Pancreas (tissue), 10 donors: ENCODE measurements at regions not wholly inside any gene's neighbourhood (a gene's known extent, or its start where the extent isn't known, plus 50 kb on each side); places are given as distances from the start of the nearest gene placed in this dataset.

Experiments used
- ATAC-seq, 4 donors: fragments of 200-7000 bp; cut with Tn5 transposase; one replicate each; pipeline versions ENCODE4 v1.8.0 to v1.9.1; 2020; ENCODE audit warnings: mild to moderate bottlenecking in 4 of 4, moderate library complexity in 4 of 4
- DNase-seq, 6 donors: peaks; one replicate each; pipeline ENCODE4 v3.0.0-alpha.2; 2020
- FAIRE-seq: peaks from 2 replicates; lab custom pipeline; 2012; peaks lifted over from hg19 to GRCh38; lab: Jason Lieb, UNC
- H3K27ac ChIP-seq, 4 donors: fragments of 200-600 bp; sonication (generic); 1 replicate in 3 of 4; 2 replicates in 1 of 4; pipeline versions ENCODE4 v1.5.0 to v1.8.0; 2020
- H3K27me3 ChIP-seq, 4 donors: fragments of 200-600 bp; one replicate each; pipeline ENCODE4 v1.8.0; 2021
- H3K36me3 ChIP-seq, 3 donors: fragments of 200-600 bp; sonication (generic) in 1 of 3; one replicate each; pipeline versions ENCODE4 v1.5.0 to v1.8.0; 2020 to 2021
- H3K4me1 ChIP-seq, 3 donors: fragments of 200-600 bp; one replicate each; pipeline ENCODE4 v1.8.0; 2021
- H3K4me3 ChIP-seq, 4 donors: fragments of 200-600 bp; sonication (generic) in 2 of 4; one replicate each; pipeline versions ENCODE4 v1.5.0 to v1.8.0; 2020 to 2021
- H3K9me3 ChIP-seq, 4 donors: fragments of 200-600 bp; one replicate each; pipeline ENCODE4 v1.8.0; 2021
- CTCF ChIP-seq, 4 donors: fragments of 200-600 bp; sonication (generic) in 3 of 4; IDR thresholded peaks; one replicate each; pipeline versions ENCODE4 v1.5.0 to v1.8.0; 2021; ENCODE audit warnings: antibody characterized with exemption in 4 of 4
- WGBS, 2 donors: extraction: QIAGEN DNeasy Blood & Tissue Kit; methylation state at CpG; one replicate each; pipeline ENCODE4 v1.1.7; 2013; 5-methylcytosine and 5-hydroxymethylcytosine counted together
- intact Hi-C, 3 donors: fragments of 100-400 bp; cut with DNase I; formaldehyde crosslinking; loops; one replicate each; pipeline versions ENCODE4 v1.11.1 to v1.14.2; 2022
- donor health status: healthy with polysubstance abuse.
- donor health status: DM: no; HTN: no; CAD: no; lungs with moderate emphysema.
- donor health status: DM: no; HTN: no; CAD: no.
- donor health status: control.
- donor health status: control.
- donor health status: Bipolar disorder and iron deficiency.
- donor health status: DM: yes; HTN: yes; CAD: no.
- donor health status: DM: no; HTN: no; CAD: no.
- donor health status: DM: no; HTN: no; CAD: no.
- donor health status: DM: yes; HTN: yes; CAD: no.

GRCh38 chr9:31519826-31520225 is 864.6 kb upstream of the ACO1 start:
- Histone ChIP-seq H3K27ac (no peak overlapping the region), H3K4me1 (no peaks in the 10 kb centered on the region), H3K9me3 (no peaks in the 10 kb centered on the region), H3K27me3 (no peaks in the 10 kb centered on the region), H3K4me3 (no peak overlapping the region), H3K36me3 (no peaks in the 10 kb centered on the region)
- 59 to 78% methylated on average over 2 of the region's 2 CpGs for WGBS, 2 donors
- DNase-seq: no peak
- no peak for TF ChIP-seq CTCF (IDR thresholded peaks at IDR 0.05)
- intact Hi-C loops: no loop called here
- FAIRE-seq: no peak
- no peak for ATAC-seq

GRCh38 chr9:31520301-31521085 is 864.0 kb upstream of the ACO1 start:
- no peak for TF ChIP-seq CTCF (IDR thresholded peaks at IDR 0.05)
- no peaks in the 10 kb centered on the region for H3K9me3 ChIP-seq
- WGBS, 2 donors: 46 to 61% methylated on average over 3 of the region's 3 CpGs
- ATAC-seq (no peak), FAIRE-seq (no peak), DNase-seq (no peak)
- intact Hi-C loops: no loop called here
- H3K4me3 ChIP-seq: no peak overlapping the region
- H3K36me3 ChIP-seq: no peaks in the 10 kb centered on the region
- H3K4me1 ChIP-seq: no peaks in the 10 kb centered on the region
- H3K27me3 ChIP-seq: no peaks in the 10 kb centered on the region
- no peak overlapping the region for H3K27ac ChIP-seq

- ATAC-seq (no peak), FAIRE-seq (no peak), DNase-seq (no peak)
- intact Hi-C loops: no loop called here
- H3K4me3 ChIP-seq: no peak overlapping the region
- no peaks in the 10 kb centered on the region for H3K9me3 ChIP-seq
- H3K27ac ChIP-seq: no peak overlapping the region
- no peak for TF ChIP-seq CTCF (IDR thresholded peaks at IDR 0.05)
- 84 to 87% methylated on average over 2 of the region's 2 CpGs for WGBS, 2 donors
- H3K4me1 ChIP-seq: no peaks in the 10 kb centered on the region
- H3K27me3 ChIP-seq: no peaks in the 10 kb centered on the region
- H3K36me3 ChIP-seq: no peaks in the 10 kb centered on the region
Measured at GRCh38 chr9:31535651-31536050, 848.8 kb upstream of the ACO1 start.

DNA sequence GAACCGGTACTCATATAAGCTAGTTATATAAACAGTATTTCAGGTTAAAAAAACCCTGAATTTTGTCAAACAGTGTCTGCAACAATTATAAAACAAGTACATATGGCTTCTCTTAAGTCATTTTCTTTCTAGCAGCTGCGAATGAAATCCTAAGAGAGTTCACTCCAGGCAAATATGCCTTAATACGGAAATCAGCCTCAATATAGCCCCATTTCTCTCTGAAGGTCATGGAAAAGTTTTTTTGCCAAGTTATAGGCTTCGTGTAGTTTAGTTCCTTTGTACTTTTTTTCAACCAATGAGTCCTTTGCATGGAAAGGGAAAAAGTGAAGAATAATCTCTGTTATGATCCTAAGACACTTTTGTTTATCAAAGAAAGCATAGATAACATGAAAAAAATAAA is 848.0 kb upstream of the ACO1 start:
- no peak for TF ChIP-seq CTCF (IDR thresholded peaks at IDR 0.05)
- no peaks in the 10 kb centered on the region for H3K27me3 ChIP-seq
- H3K4me1 ChIP-seq: no peaks in the 10 kb centered on the region
- FAIRE-seq (no peak), ATAC-seq (no peak), DNase-seq (no peak)
- no peak overlapping the region for H3K27ac ChIP-seq
- no peak overlapping the region for H3K4me3 ChIP-seq
- 35 to 48% methylated on average over 4 of the region's 4 CpGs for WGBS, 2 donors
- intact Hi-C loops: no loop called here
- H3K9me3 ChIP-seq: no peaks in the 10 kb centered on the region
- no peaks in the 10 kb centered on the region for H3K36me3 ChIP-seq

DNA sequence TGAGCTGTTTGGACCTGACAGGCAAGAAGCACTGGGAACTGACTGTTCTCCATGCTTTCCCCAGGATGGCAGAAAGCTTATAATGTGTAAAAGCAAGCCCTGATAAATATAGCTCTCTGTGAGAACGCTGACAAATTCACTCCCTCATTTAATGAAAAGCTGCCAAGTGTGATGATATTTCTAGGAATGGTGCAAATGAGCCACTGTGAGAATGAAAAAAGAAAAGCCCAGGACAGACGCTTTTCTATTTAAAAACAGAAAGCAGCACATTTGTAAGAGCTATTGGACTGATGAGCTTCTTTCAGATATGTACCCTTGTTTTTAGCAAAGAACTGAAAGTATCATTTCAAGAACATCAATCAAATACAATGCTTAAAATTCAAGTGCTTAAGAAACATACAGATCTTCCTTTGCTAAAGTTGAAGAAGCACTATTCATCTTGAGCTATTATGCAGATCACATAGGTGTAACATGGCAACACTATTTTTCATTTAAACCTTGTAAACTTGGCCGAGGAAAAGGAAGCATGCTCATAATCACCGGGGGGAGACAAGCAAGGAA is 842.6 kb upstream of the ACO1 start:
- no peak for TF ChIP-seq CTCF (IDR thresholded peaks at IDR 0.05)
- intact Hi-C loops: no loop called here
- no peaks in the 10 kb centered on the region for H3K36me3 ChIP-seq
- FAIRE-seq (no peak), ATAC-seq (peak in 1 of 4 donors; percentile 32), DNase-seq (no peak)
- no peak overlapping the region for H3K4me3 ChIP-seq
- no peaks in the 10 kb centered on the region for H3K9me3 ChIP-seq
- 36 to 50% methylated on average over 4 of the region's 4 CpGs for WGBS, 2 donors
- H3K27ac ChIP-seq: no peak overlapping the region
- H3K4me1 ChIP-seq: no peaks in the 10 kb centered on the region
- H3K27me3 ChIP-seq: no peaks in the 10 kb centered on the region
